ENCODE measurements at regions not wholly inside any gene's neighbourhood (a gene's known extent, or its start where the extent isn't known, plus 50 kb on each side); places are given as distances from the start of the nearest gene placed in this dataset.

- BruUV-seq (replicated peaks): no TSS peak
- Histone ChIP-seq H2BK5ac (ENCODE audit: low read depth, low read length, poor library complexity, severe bottlenecking) (no peak overlapping the region), H3K4me3 (ENCODE audit: insufficient read depth, low read depth, low read length) (no peak overlapping the region), H2AFZ (replicated peaks; ENCODE audit: low read length, poor library complexity) (no peak overlapping the region), H4K5ac (ENCODE audit: low read depth, low read length) (no peak overlapping the region), H3K56ac (ENCODE audit: extremely low read depth, insufficient read depth, low read length) (no peak overlapping the region), H3K9ac (ENCODE audit: low read depth, low read length) (no peak overlapping the region), H3K14ac (replicated peaks; ENCODE audit: low read depth, low read length) (no peak overlapping the region), H2BK20ac (ENCODE audit: low read depth, low read length) (no peak overlapping the region), H3K9me1 (ENCODE audit: insufficient read depth, low read length) (no peaks in the 10 kb centered on the region), H3K23ac (ENCODE audit: low read depth, low read length) (no peak overlapping the region), H2AK5ac (ENCODE audit: low read depth, low read length) (no peak overlapping the region), H3K4me2 (ENCODE audit: low read depth, low read length) (no peak overlapping the region), H3K4me1 (ENCODE audit: control insufficient read depth, insufficient read depth, low read length) (no peaks in the 10 kb centered on the region), H2BK15ac (ENCODE audit: low read depth, low read length) (no peak overlapping the region), H2AK9ac (replicated peaks; ENCODE audit: low read depth, low read length, poor library complexity) (no peak overlapping the region), H4K91ac (ENCODE audit: insufficient read depth, low read depth, low read length) (no peak overlapping the region), H2BK120ac (ENCODE audit: low read depth, low read length) (no peak overlapping the region), H4K8ac (ENCODE audit: low read depth in 2 of 2, low read length in 2 of 2) (no peak overlapping the region), H4K20me1 (ENCODE audit: insufficient read depth, low read length) (no peaks in the 10 kb centered on the region), H3K9me3 (ENCODE audit: control insufficient read depth, insufficient read depth, low read length) (peaks cover 8% of the 10 kb centered on the region; the same call in 1 of the 2 replicates), H3K4ac (ENCODE audit: low read depth, low read length) (no peak overlapping the region), H3K79me1 (ENCODE audit: low read depth in 1 of 2, low read length in 2 of 2) (no peaks in the 10 kb centered on the region), H3K18ac (ENCODE audit: low read depth, low read length) (no peak overlapping the region), H3K27me3 (ENCODE audit: control insufficient read depth, insufficient read depth, low read length) (no peaks in the 10 kb centered on the region), H3K27ac (ENCODE audit: insufficient read depth, low read length) (no peak overlapping the region), H3K36me3 (ENCODE audit: control insufficient read depth, insufficient read depth, low read length) (no peaks in the 10 kb centered on the region)
- whole genome bisulfite sequencing, 2 experiments (ENCODE audit: extremely low coverage in 2 of 2, insufficient read length in 1 of 2): no CpG with 5 or more reads among the region's 4 CpGs
- dilution Hi-C loops (cut with HindIII; ENCODE audit: low sequenced_read_pairs, unreplicated experiment) (no loop called here), in situ Hi-C loops (cut with MboI; ENCODE audit: low sequenced_read_pairs) (no loop called here), intact Hi-C loops (cut with micrococcal nuclease) (no loop called here)
- ATAC-seq (ENCODE audit: low read depth) (no peak), DNase-seq (no peak)
- TF ChIP-seq MAFK (IDR thresholded peaks at IDR 0.05; ENCODE audit: low read depth, low read length): no peak
- TF ChIP-seq SMC3 (IDR thresholded peaks at IDR 0.05; ENCODE audit: low read depth, low read length): no peak
- no peak for TF ChIP-seq ELK1 (IDR thresholded peaks at IDR 0.05; ENCODE audit: borderline replicate concordance, low read depth, low read length)
- no peak for TF ChIP-seq BHLHE40 (IDR thresholded peaks at IDR 0.05; ENCODE audit: low read depth, low read length)
- no peak for TF ChIP-seq MXI1 (IDR thresholded peaks at IDR 0.05; ENCODE audit: borderline replicate concordance, low read depth, low read length)
- TF ChIP-seq USF2 (IDR thresholded peaks at IDR 0.05; ENCODE audit: low read depth, low read length): no peak
- no peak for TF ChIP-seq FOS (IDR thresholded peaks at IDR 0.05; ENCODE audit: low read depth, low read length)
- no peak for TF ChIP-seq RCOR1 (IDR thresholded peaks at IDR 0.05; ENCODE audit: insufficient replicate concordance, low read length)
- no peak for TF ChIP-seq MAZ (IDR thresholded peaks at IDR 0.05; ENCODE audit: borderline replicate concordance, low read depth, low read length)
- no peak for TF ChIP-seq POLR2A (IDR thresholded peaks at IDR 0.05; ENCODE audit: low read depth, low read length)
- TF ChIP-seq RFX5 (IDR thresholded peaks at IDR 0.05; ENCODE audit: low read depth, low read length): no peak
- TF ChIP-seq CEBPB (IDR thresholded peaks at IDR 0.05; ENCODE audit: low read depth, low read length): no peak
- no peak for TF ChIP-seq NFE2L2 (IDR thresholded peaks at IDR 0.05; ENCODE audit: low read depth, low read length)
- no peak for TF ChIP-seq RAD21 (IDR thresholded peaks at IDR 0.05; ENCODE audit: low read length)
- no peak for TF ChIP-seq CTCF (conservative IDR thresholded peaks at IDR 0.05; ENCODE audit: low read depth, low read length)
- no peak for TF ChIP-seq CHD1 (IDR thresholded peaks at IDR 0.05; ENCODE audit: low read depth, low read length)
- POLR2A ChIA-PET (ENCODE audit: unreplicated experiment): no interaction called here
- CTCF ChIA-PET: no interaction called here
These were observed 170.0 kb upstream of the GYPA start for GRCh38 chr4:144310535-144310934.
